ENCODE measurements at regions not wholly inside any gene's neighbourhood (a gene's known extent, or its start where the extent isn't known, plus 50 kb on each side); places are given as distances from the start of the nearest gene placed in this dataset.

GRCh38 chr7:157467496-157468212 is 130.8 kb downstream of the DNAJB6 start:
- H3K27me3 ChIP-seq (ENCODE audit: insufficient read depth, low read length, poor library complexity, severe bottlenecking), result no peaks in the 10 kb centered on the region
- Mint-ChIP-seq H3K27me3 (peaks cover 0 to 4% of the 10 kb centered on the region in 2 donors), H3K36me3 (peaks cover 1 to 2% (median 2%) of the 10 kb centered on the region in 3 donors), H3K9me3 (peaks cover 2 to 6% (median 3%) of the 10 kb centered on the region in 5 donors), H3K4me3 (no peak overlapping the region), H3K4me1 (peaks cover 20 to 33% (median 25%) of the 10 kb centered on the region in 3 donors), H3K27ac (no peak overlapping the region)
- DNase-seq, result no peak
- CTCF ChIA-PET, result no interaction called here
- no peak overlapping the region for H3K27ac ChIP-seq (ENCODE audit: low read depth, low read length)
- H3K36me3 ChIP-seq (ENCODE audit: insufficient read depth, low read length), result no peaks in the 10 kb centered on the region
- peaks cover under 1% of the 10 kb centered on the region for H3K9me3 ChIP-seq (ENCODE audit: low read length)
- no peak overlapping the region for H3K4me3 ChIP-seq (ENCODE audit: low read length)
- POLR2A ChIA-PET, result no interaction called here
- H3K4me1 ChIP-seq (ENCODE audit: insufficient read depth, low read length), result peaks cover 21% of the 10 kb centered on the region

GRCh38 chr7:157468221-157469111 is 131.7 kb downstream of the DNAJB6 start:
- H3K27ac ChIP-seq (ENCODE audit: low read depth, low read length), result no peak overlapping the region
- H3K27me3 Mint-ChIP-seq, result peaks cover 0 to 4% of the 10 kb centered on the region in 2 donors
- H3K4me3 ChIP-seq (ENCODE audit: low read length), result no peak overlapping the region
- peak overlapping the region in 1 of 8 donors; percentile 29 for H3K27ac Mint-ChIP-seq
- H3K4me1 Mint-ChIP-seq, result peaks cover 23 to 35% (median 28%) of the 10 kb centered on the region in 3 donors
- H3K4me1 ChIP-seq (ENCODE audit: insufficient read depth, low read length), result peaks cover 30% of the 10 kb centered on the region
- H3K36me3 ChIP-seq (ENCODE audit: insufficient read depth, low read length), result no peaks in the 10 kb centered on the region
- H3K4me3 Mint-ChIP-seq, result peak overlapping the region in 1 of 7 donors; percentile 13
- CTCF ChIA-PET, result no interaction called here
- POLR2A ChIA-PET, result no interaction called here
- no peak for DNase-seq
- H3K36me3 Mint-ChIP-seq, result peaks cover 2 to 10% (median 6%) of the 10 kb centered on the region in 3 donors
- H3K9me3 ChIP-seq (ENCODE audit: low read length), result peaks cover 9% of the 10 kb centered on the region
- H3K9me3 Mint-ChIP-seq, result peaks cover 2 to 14% (median 11%) of the 10 kb centered on the region in 5 donors
- H3K27me3 ChIP-seq (ENCODE audit: insufficient read depth, low read length, poor library complexity, severe bottlenecking), result no peaks in the 10 kb centered on the region

GRCh38 chr7:157469181-157470016 is 132.6 kb downstream of the DNAJB6 start:
- Mint-ChIP-seq H3K36me3 (peaks cover 2 to 15% (median 8%) of the 10 kb centered on the region in 3 donors), H3K4me3 (no peak overlapping the region), H3K4me1 (peaks cover 26 to 37% (median 34%) of the 10 kb centered on the region in 3 donors), H3K27ac (peak overlapping the region in 1 of 8 donors; percentile 29), H3K27me3 (peaks cover 0 to 4% of the 10 kb centered on the region in 2 donors), H3K9me3 (peaks cover 5 to 20% (median 17%) of the 10 kb centered on the region in 5 donors)
- Histone ChIP-seq H3K4me1 (ENCODE audit: insufficient read depth, low read length) (peaks cover 32% of the 10 kb centered on the region), H3K4me3 (ENCODE audit: low read length) (no peak overlapping the region), H3K36me3 (ENCODE audit: insufficient read depth, low read length) (no peaks in the 10 kb centered on the region), H3K27me3 (ENCODE audit: insufficient read depth, low read length, poor library complexity, severe bottlenecking) (no peaks in the 10 kb centered on the region), H3K27ac (ENCODE audit: low read depth, low read length) (no peak overlapping the region), H3K9me3 (ENCODE audit: low read length) (peaks cover 14% of the 10 kb centered on the region)
- no peak for DNase-seq
- ChIA-PET CTCF (no interaction called here), POLR2A (no interaction called here)

- CTCF ChIA-PET, result no interaction called here
- Mint-ChIP-seq H3K4me1 (peaks cover 29 to 42% (median 38%) of the 10 kb centered on the region in 3 donors), H3K9me3 (peaks cover 5 to 23% (median 21%) of the 10 kb centered on the region in 5 donors), H3K36me3 (peaks cover 2 to 20% (median 8%) of the 10 kb centered on the region in 3 donors), H3K27me3 (peaks cover 0 to 4% of the 10 kb centered on the region in 2 donors), H3K27ac (no peak overlapping the region), H3K4me3 (no peak overlapping the region)
- Histone ChIP-seq H3K36me3 (ENCODE audit: insufficient read depth, low read length) (no peaks in the 10 kb centered on the region), H3K4me3 (ENCODE audit: low read length) (no peak overlapping the region), H3K27me3 (ENCODE audit: insufficient read depth, low read length, poor library complexity, severe bottlenecking) (no peaks in the 10 kb centered on the region), H3K27ac (ENCODE audit: low read depth, low read length) (no peak overlapping the region), H3K9me3 (ENCODE audit: low read length) (peaks cover 14% of the 10 kb centered on the region), H3K4me1 (ENCODE audit: insufficient read depth, low read length) (peaks cover 32% of the 10 kb centered on the region)
- no peak for DNase-seq
- POLR2A ChIA-PET, result no interaction called here
Observed at GRCh38 chr7:157470017-157470322, 133.2 kb downstream of the DNAJB6 start.

- H3K4me1 Mint-ChIP-seq, result peaks cover 33 to 44% (median 39%) of the 10 kb centered on the region in 3 donors
- H3K4me1 ChIP-seq (ENCODE audit: insufficient read depth, low read length), result peaks cover 32% of the 10 kb centered on the region
- no peak overlapping the region for H3K27ac ChIP-seq (ENCODE audit: low read depth, low read length)
- H3K27me3 ChIP-seq (ENCODE audit: insufficient read depth, low read length, poor library complexity, severe bottlenecking), result no peaks in the 10 kb centered on the region
- ChIA-PET CTCF (interaction anchor here (1.0 to 1.4 kb wide), 3 partner anchors 19 to 142 kb away, joined by 3 to 5 read pairs (median 3); no protein-coding TSS in a partner anchor), POLR2A (interaction anchor here (0.7 kb wide), 1 partner anchor 14 kb away, joined by 3 read pairs; no protein-coding TSS in a partner anchor)
- H3K9me3 ChIP-seq (ENCODE audit: low read length), result peaks cover 14% of the 10 kb centered on the region
- peaks cover 5 to 25% (median 21%) of the 10 kb centered on the region in 5 donors for H3K9me3 Mint-ChIP-seq
- peaks cover 0 to 1% of the 10 kb centered on the region in 2 donors for H3K27me3 Mint-ChIP-seq
- no peak overlapping the region for H3K4me3 ChIP-seq (ENCODE audit: low read length)
- H3K27ac Mint-ChIP-seq, result peak overlapping the region in 7 of 8 donors; percentile 2 to 95 (median 88)
- H3K36me3 Mint-ChIP-seq, result peaks cover 2 to 22% (median 8%) of the 10 kb centered on the region in 3 donors
- H3K36me3 ChIP-seq (ENCODE audit: insufficient read depth, low read length), result no peaks in the 10 kb centered on the region
- no peak for DNase-seq
- H3K4me3 Mint-ChIP-seq, result peak overlapping the region; percentile 10 to 64 (median 40)
Observed at GRCh38 chr7:157470701-157471131, 133.9 kb downstream of the DNAJB6 start.

GRCh38 chr7:157471259-157472125 is 134.7 kb downstream of the DNAJB6 start:
- H3K27ac Mint-ChIP-seq, result peak overlapping the region; percentile 15 to 95 (median 85)
- H3K9me3 ChIP-seq (ENCODE audit: low read length), result peaks cover 14% of the 10 kb centered on the region
- no peaks in the 10 kb centered on the region for H3K27me3 ChIP-seq (ENCODE audit: insufficient read depth, low read length, poor library complexity, severe bottlenecking)
- peaks cover 0 to 1% of the 10 kb centered on the region in 2 donors for H3K27me3 Mint-ChIP-seq
- peak overlapping the region; percentile 26 for H3K4me3 ChIP-seq (ENCODE audit: low read length)
- peaks cover 33 to 51% (median 46%) of the 10 kb centered on the region in 3 donors for H3K4me1 Mint-ChIP-seq
- CTCF ChIA-PET, result interaction anchor here (0.8 to 1.4 kb wide), 4 partner anchors 18 to 141 kb away, joined by 3 to 5 read pairs (median 3); no protein-coding TSS in a partner anchor
- POLR2A ChIA-PET, result interaction anchor here (0.7 to 1.1 kb wide), 5 partner anchors 13 to 98 kb away, joined by 3 to 4 read pairs (median 3); no protein-coding TSS in a partner anchor
- peak overlapping the region; percentile 10 to 80 (median 62) for H3K4me3 Mint-ChIP-seq
- no peak overlapping the region for H3K27ac ChIP-seq (ENCODE audit: low read depth, low read length)
- peaks cover 2 to 22% (median 8%) of the 10 kb centered on the region in 3 donors for H3K36me3 Mint-ChIP-seq
- peak in 3 of 5 donors; percentile 45 to 69 (median 61) for DNase-seq
- H3K36me3 ChIP-seq (ENCODE audit: insufficient read depth, low read length), result no peaks in the 10 kb centered on the region
- peaks cover 32% of the 10 kb centered on the region for H3K4me1 ChIP-seq (ENCODE audit: insufficient read depth, low read length)
- H3K9me3 Mint-ChIP-seq, result peaks cover 5 to 25% (median 21%) of the 10 kb centered on the region in 5 donors
